HCT116 (cell line): ENCODE measurements at regions not wholly inside any gene's neighbourhood (a gene's known extent, or its start where the extent isn't known, plus 50 kb on each side); places are given as distances from the start of the nearest gene placed in this dataset.
"Not testable (repeated sequence)": the region's sequence is repeated elsewhere in the genome, so short reads cannot be mapped to it uniquely, and the experiment has no call there.

Experiments
- CEBPB ChIP-seq: IDR thresholded peaks from 2 replicates; pipeline ENCODE4 v1.6.1; 2012; ENCODE audit warnings: low read depth
- ELF1 ChIP-seq: IDR thresholded peaks from 2 replicates; pipeline ENCODE4 v1.6.1; 2012; ENCODE audit warnings: low read depth, borderline replicate concordance
- EZH2 ChIP-seq: fragments of 200-600 bp; sonication (generic); IDR thresholded peaks from 2 replicates; pipeline ENCODE4 v1.6.1; 2017; ENCODE audit warnings: antibody characterized with exemption, mixed run types
- FOSL1 ChIP-seq: IDR thresholded peaks from 2 replicates; pipeline ENCODE4 v1.6.1; 2012; ENCODE audit warnings: low read depth
- TF ChIP-seq, protein P1 (sequence below), 3 experiments: fragments of 200-600 bp in 1 of 3; sonication (generic) in 1 of 3; IDR thresholded peaks in 2 of 3; conservative IDR thresholded peaks in 1 of 3; 2 replicates each; pipeline ENCODE4 v1.5.1; 2012 to 2017; ENCODE audit warnings: low read depth in 2 of 3, low read length in 2 of 3, antibody characterized with exemption in 1 of 3, borderline replicate concordance in 1 of 3, control low read depth in 1 of 3, mild to moderate bottlenecking in 1 of 3, mixed read lengths in 1 of 3, mixed run types in 1 of 3, moderate library complexity in 1 of 3; ENCODE audit not compliant: insufficient read depth in 1 of 3

DNA sequence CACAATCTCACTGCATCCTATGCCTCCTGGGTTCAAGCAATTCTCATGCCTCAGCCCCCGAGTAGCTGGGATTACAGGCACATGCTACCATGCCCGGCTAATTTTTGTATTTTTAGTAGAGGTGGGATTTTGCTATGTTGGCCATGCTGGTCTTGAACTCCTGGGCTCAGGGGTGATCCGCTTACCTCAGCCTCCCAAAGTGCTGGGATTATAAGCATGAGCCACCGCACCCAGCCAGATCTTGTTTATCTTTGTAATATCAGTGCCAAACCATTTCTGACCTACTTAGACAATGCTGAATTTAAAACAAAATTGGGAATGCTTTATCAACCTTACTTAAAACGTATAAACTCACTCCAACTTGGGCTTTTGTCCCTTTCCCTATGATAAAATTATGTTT is 103.7 kb upstream of the GBE1 start:
- TF ChIP-seq, protein P1, sequence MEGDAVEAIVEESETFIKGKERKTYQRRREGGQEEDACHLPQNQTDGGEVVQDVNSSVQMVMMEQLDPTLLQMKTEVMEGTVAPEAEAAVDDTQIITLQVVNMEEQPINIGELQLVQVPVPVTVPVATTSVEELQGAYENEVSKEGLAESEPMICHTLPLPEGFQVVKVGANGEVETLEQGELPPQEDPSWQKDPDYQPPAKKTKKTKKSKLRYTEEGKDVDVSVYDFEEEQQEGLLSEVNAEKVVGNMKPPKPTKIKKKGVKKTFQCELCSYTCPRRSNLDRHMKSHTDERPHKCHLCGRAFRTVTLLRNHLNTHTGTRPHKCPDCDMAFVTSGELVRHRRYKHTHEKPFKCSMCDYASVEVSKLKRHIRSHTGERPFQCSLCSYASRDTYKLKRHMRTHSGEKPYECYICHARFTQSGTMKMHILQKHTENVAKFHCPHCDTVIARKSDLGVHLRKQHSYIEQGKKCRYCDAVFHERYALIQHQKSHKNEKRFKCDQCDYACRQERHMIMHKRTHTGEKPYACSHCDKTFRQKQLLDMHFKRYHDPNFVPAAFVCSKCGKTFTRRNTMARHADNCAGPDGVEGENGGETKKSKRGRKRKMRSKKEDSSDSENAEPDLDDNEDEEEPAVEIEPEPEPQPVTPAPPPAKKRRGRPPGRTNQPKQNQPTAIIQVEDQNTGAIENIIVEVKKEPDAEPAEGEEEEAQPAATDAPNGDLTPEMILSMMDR (IDR thresholded peaks at IDR 0.05 in 2 of 3, conservative IDR thresholded peaks at IDR 0.05 in 1 of 3; ENCODE audit: borderline replicate concordance in 1 of 3, insufficient read depth in 1 of 3, low read depth in 2 of 3, low read length in 2 of 3), result not testable (repeated sequence)
- not testable (repeated sequence) for TF ChIP-seq EZH2, ELF1, FOSL1, CEBPB
